ENCODE measurements at regions not wholly inside any gene's neighbourhood (a gene's known extent, or its start where the extent isn't known, plus 50 kb on each side); places are given as distances from the start of the nearest gene placed in this dataset.

GRCh38 chr13:90751026-90751425 lies 596.5 kb upstream of the MIR17HG start:
- TF ChIP-seq POLR2A (IDR thresholded peaks at IDR 0.05) (no peak), CTCF (IDR thresholded peaks at IDR 0.05) (no peak)
- intact Hi-C loops (cut with DNase I), result no loop called here

DNA sequence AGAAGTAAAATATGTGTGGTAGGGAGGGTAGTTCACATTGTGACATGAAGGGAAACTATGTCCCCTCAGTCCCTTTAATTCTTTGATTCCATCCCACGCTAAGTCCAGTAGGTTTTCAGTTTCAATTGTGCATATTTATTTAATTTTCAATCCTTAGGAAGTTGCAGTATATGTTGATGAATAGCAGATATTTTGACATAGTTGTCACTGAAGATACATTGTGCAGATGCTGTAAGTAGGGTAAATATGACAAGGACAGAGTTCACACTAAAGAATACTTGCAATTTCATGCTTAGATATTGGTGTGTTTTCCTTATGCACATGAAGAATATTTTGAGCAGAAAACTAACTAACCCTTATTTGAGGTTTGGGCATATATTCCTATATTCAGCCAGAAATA lies 595.4 kb upstream of the MIR17HG start:
- Histone ChIP-seq H3K36me3 (no peaks in the 10 kb centered on the region), H3K27ac (no peak overlapping the region), H3K4me3 (no peak overlapping the region), H3K9me3 (no peaks in the 10 kb centered on the region), H3K4me1 (no peaks in the 10 kb centered on the region), H3K27me3 (no peaks in the 10 kb centered on the region)
- DNase-seq (no peak), ATAC-seq (no peak)
- WGBS (ENCODE audit: insufficient coverage, low coverage, low lambda C conversion rate, missing lambda C conversion rate), result 67% methylated on average over 1 of the region's 1 CpG
- intact Hi-C loops (cut with DNase I), result no loop called here
- no peak for TF ChIP-seq POLR2A (IDR thresholded peaks at IDR 0.05)
- TF ChIP-seq CTCF (IDR thresholded peaks at IDR 0.05), result no peak

More at GRCh38 chr13:90751026-90751425, 596.5 kb upstream of the MIR17HG start:
- 13% methylated on average over 1 of the region's 1 CpG for WGBS (ENCODE audit: insufficient coverage, low coverage, low lambda C conversion rate, missing lambda C conversion rate)
- Histone ChIP-seq H3K27ac (no peak overlapping the region), H3K4me1 (no peaks in the 10 kb centered on the region), H3K27me3 (no peaks in the 10 kb centered on the region), H3K9me3 (no peaks in the 10 kb centered on the region), H3K36me3 (no peaks in the 10 kb centered on the region), H3K4me3 (no peak overlapping the region)
- DNase-seq (no peak), ATAC-seq (no peak)

DNA sequence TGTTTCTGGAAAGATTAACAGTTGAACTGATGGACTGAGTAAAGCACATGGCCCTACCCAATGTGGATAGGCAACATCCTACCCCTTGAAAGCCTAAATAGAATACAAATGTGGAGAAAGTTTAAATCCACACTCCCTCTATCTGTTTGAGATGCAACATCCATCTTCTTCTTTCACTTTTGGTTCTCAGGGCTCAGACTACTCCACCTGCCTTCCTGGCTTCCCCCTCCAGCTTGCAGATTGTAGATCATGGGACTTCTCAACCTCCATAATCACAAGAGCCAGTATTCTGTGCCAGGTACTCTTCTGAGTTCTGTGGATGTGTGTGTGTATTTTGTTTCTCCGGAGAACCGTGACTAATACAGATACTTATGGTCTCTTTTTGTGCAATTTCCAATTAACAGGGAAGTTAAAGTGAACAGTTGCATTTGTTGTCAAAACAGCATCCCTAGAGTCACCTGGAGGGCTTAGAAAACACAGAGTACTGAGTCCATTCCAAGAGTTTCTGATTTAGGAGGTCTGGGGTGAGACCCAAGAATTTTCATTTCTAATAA lies 590.3 kb upstream of the MIR17HG start:
- intact Hi-C loops (cut with DNase I), result no loop called here
- Histone ChIP-seq H3K27ac (no peak overlapping the region), H3K9me3 (no peaks in the 10 kb centered on the region), H3K36me3 (no peaks in the 10 kb centered on the region), H3K4me3 (no peak overlapping the region), H3K27me3 (no peaks in the 10 kb centered on the region), H3K4me1 (no peaks in the 10 kb centered on the region)
- WGBS (ENCODE audit: insufficient coverage, low coverage, low lambda C conversion rate, missing lambda C conversion rate), result 60% methylated on average over 2 of the region's 2 CpGs
- DNase-seq (no peak), ATAC-seq (no peak)
- TF ChIP-seq POLR2A (IDR thresholded peaks at IDR 0.05), result no peak
- TF ChIP-seq CTCF (IDR thresholded peaks at IDR 0.05), result no peak

GRCh38 chr13:90760639-90761038 lies 586.8 kb upstream of the MIR17HG start:
- no peak overlapping the region for H3K4me3 ChIP-seq
- H3K9me3 ChIP-seq, result no peaks in the 10 kb centered on the region
- intact Hi-C loops (cut with DNase I), result no loop called here
- no peak overlapping the region for H3K27ac ChIP-seq
- H3K4me1 ChIP-seq, result no peaks in the 10 kb centered on the region
- DNase-seq (no peak), ATAC-seq (no peak)
- TF ChIP-seq POLR2A (IDR thresholded peaks at IDR 0.05), result no peak
- no peak for TF ChIP-seq CTCF (IDR thresholded peaks at IDR 0.05)
- no peaks in the 10 kb centered on the region for H3K36me3 ChIP-seq
- H3K27me3 ChIP-seq, result no peaks in the 10 kb centered on the region
- 63% methylated on average over 1 of the region's 1 CpG for WGBS (ENCODE audit: insufficient coverage, low coverage, low lambda C conversion rate, missing lambda C conversion rate)
